Esophagus squamous epithelium (tissue), 5 donors: ENCODE measurements at regions not wholly inside any gene's neighbourhood (a gene's known extent, or its start where the extent isn't known, plus 50 kb on each side); places are given as distances from the start of the nearest gene placed in this dataset.

Source experiments
- DNase-seq: peaks from one replicate; lab custom pipeline; 2025; lab: John Stamatoyannopoulos, UW
- H3K27ac ChIP-seq, 4 donors: fragments of 200-600 bp; sonication (generic); one replicate each; pipeline ENCODE4 v1.5.1; 2016 to 2019; ENCODE audit warnings: mild to moderate bottlenecking in 1 of 4
- H3K27me3 ChIP-seq, 4 donors: fragments of 200-600 bp; sonication (generic); 1 replicate in 3 of 4; 2 replicates in 1 of 4; pipeline versions ENCODE4 v1.5.1 to v1.6.0; 2017 to 2021; ENCODE audit warnings: antibody characterized with exemption in 1 of 4
- H3K36me3 ChIP-seq, 3 donors: fragments of 200-600 bp; sonication (generic); one replicate each; pipeline ENCODE4 v1.5.1; 2016 to 2019
- H3K4me1 ChIP-seq, 3 donors: fragments of 200-600 bp; sonication (generic); one replicate each; pipeline ENCODE4 v1.5.1; 2017 to 2019
- H3K4me3 ChIP-seq, 4 donors: fragments of 200-600 bp; sonication (generic); 1 replicate in 3 of 4; 2 replicates in 1 of 4; pipeline ENCODE4 v1.5.1; 2016 to 2019; ENCODE audit warnings: mild to moderate bottlenecking in 2 of 4, moderate library complexity in 1 of 4
- H3K9me3 ChIP-seq, 3 donors: fragments of 200-600 bp; sonication (generic); one replicate each; pipeline ENCODE4 v1.5.1; 2016 to 2019
- CTCF ChIP-seq, 6 experiments: fragments of 450-650 bp in 4 of 6; fragments of 200-600 bp in 2 of 6; sonication (generic) in 2 of 6; IDR thresholded peaks; one replicate each; pipeline ENCODE4 v1.5.1; 2016 to 2019; ENCODE audit warnings: antibody characterized with exemption in 6 of 6, mild to moderate bottlenecking in 4 of 6, moderate library complexity in 4 of 6
- POLR2A ChIP-seq, 4 donors: fragments of 450-650 bp; IDR thresholded peaks; one replicate each; pipeline ENCODE4 v1.6.1; 2017; ENCODE audit warnings: antibody characterized with exemption in 4 of 4, mild to moderate bottlenecking in 4 of 4, moderate library complexity in 3 of 4
- WGBS, 2 donors: methylation state at CpG; one replicate each; pipeline ENCODE4 v1.1.5; 2018; 5-methylcytosine and 5-hydroxymethylcytosine counted together
- intact Hi-C: fragments of 100-400 bp; cut with DNase I; formaldehyde crosslinking; loops from one replicate; pipeline ENCODE4 v1.15.0; 2022
- donor health status: DM: yes; HTN: yes; CAD: no.

- Histone ChIP-seq H3K4me3 (no peak overlapping the region), H3K36me3 (no peaks in the 10 kb centered on the region), H3K4me1 (peaks cover 0 to 3% (median 2%) of the 10 kb centered on the region in 3 donors), H3K27ac (no peak overlapping the region), H3K27me3 (no peaks in the 10 kb centered on the region), H3K9me3 (no peaks in the 10 kb centered on the region)
- TF ChIP-seq CTCF (IDR thresholded peaks at IDR 0.05), result no peak
- no peak for TF ChIP-seq POLR2A (IDR thresholded peaks at IDR 0.05)
- no peak for DNase-seq
- intact Hi-C loops, result no loop called here
- WGBS, 2 donors, result 64 to 66% methylated on average over 4 of the region's 4 CpGs
Measured at GRCh38 chr1:221310180-221310579, 430.9 kb downstream of the HLX start.

- Histone ChIP-seq H3K27ac (no peak overlapping the region), H3K9me3 (no peaks in the 10 kb centered on the region), H3K4me1 (peaks cover 0 to 8% (median 3%) of the 10 kb centered on the region in 3 donors), H3K36me3 (no peaks in the 10 kb centered on the region), H3K27me3 (no peaks in the 10 kb centered on the region), H3K4me3 (no peak overlapping the region)
- no peak for TF ChIP-seq POLR2A (IDR thresholded peaks at IDR 0.05)
- TF ChIP-seq CTCF (IDR thresholded peaks at IDR 0.05), result no peak
- WGBS, 2 donors, result 18 to 45% methylated on average over 3 of the region's 3 CpGs
- DNase-seq, result no peak
- intact Hi-C loops, result no loop called here
Measured at GRCh38 chr1:221315330-221315729, 426.6 kb downstream of the DUSP10 start.

- peak overlapping the region in 1 of 4 donors; percentile 22 for H3K27ac ChIP-seq
- H3K4me1 ChIP-seq, result peaks cover 0 to 8% (median 3%) of the 10 kb centered on the region in 3 donors
- TF ChIP-seq CTCF (IDR thresholded peaks at IDR 0.05), result no peak
- TF ChIP-seq POLR2A (IDR thresholded peaks at IDR 0.05), result no peak
- no peaks in the 10 kb centered on the region for H3K27me3 ChIP-seq
- no peaks in the 10 kb centered on the region for H3K36me3 ChIP-seq
- H3K9me3 ChIP-seq, result no peaks in the 10 kb centered on the region
- 55 to 83% methylated on average over 1 of the region's 1 CpG for WGBS, 2 donors
- no peak for DNase-seq
- intact Hi-C loops, result no loop called here
- H3K4me3 ChIP-seq, result no peak overlapping the region
Measured at GRCh38 chr1:221316491-221317056, 425.3 kb downstream of the DUSP10 start.

GRCh38 chr1:221317537-221317936 is 424.4 kb downstream of the DUSP10 start:
- DNase-seq, result no peak
- no peak overlapping the region for H3K27ac ChIP-seq
- no peaks in the 10 kb centered on the region for H3K27me3 ChIP-seq
- 53 to 64% methylated on average over 3 of the region's 3 CpGs for WGBS, 2 donors
- TF ChIP-seq CTCF (IDR thresholded peaks at IDR 0.05) (no peak), POLR2A (IDR thresholded peaks at IDR 0.05) (no peak)
- intact Hi-C loops, result no loop called here
- H3K36me3 ChIP-seq, result no peaks in the 10 kb centered on the region
- H3K4me3 ChIP-seq, result no peak overlapping the region
- H3K4me1 ChIP-seq, result peaks cover 0 to 8% (median 3%) of the 10 kb centered on the region in 3 donors
- H3K9me3 ChIP-seq, result no peaks in the 10 kb centered on the region

GRCh38 chr1:221327954-221328353 is 413.9 kb downstream of the DUSP10 start:
- Histone ChIP-seq H3K27me3 (no peaks in the 10 kb centered on the region), H3K4me1 (no peaks in the 10 kb centered on the region), H3K9me3 (peaks cover 0 to 5% (median 0%) of the 10 kb centered on the region in 3 donors), H3K4me3 (no peak overlapping the region), H3K27ac (no peak overlapping the region), H3K36me3 (no peaks in the 10 kb centered on the region)
- no peak for DNase-seq
- 30 to 53% methylated on average over 4 of the region's 4 CpGs for WGBS, 2 donors
- TF ChIP-seq CTCF (IDR thresholded peaks at IDR 0.05) (no peak), POLR2A (IDR thresholded peaks at IDR 0.05) (no peak)
- intact Hi-C loops, result no loop called here
